ENCODE measurements at regions not wholly inside any gene's neighbourhood (a gene's known extent, or its start where the extent isn't known, plus 50 kb on each side); places are given as distances from the start of the nearest gene placed in this dataset.

- TF ChIP-seq, protein P1, sequence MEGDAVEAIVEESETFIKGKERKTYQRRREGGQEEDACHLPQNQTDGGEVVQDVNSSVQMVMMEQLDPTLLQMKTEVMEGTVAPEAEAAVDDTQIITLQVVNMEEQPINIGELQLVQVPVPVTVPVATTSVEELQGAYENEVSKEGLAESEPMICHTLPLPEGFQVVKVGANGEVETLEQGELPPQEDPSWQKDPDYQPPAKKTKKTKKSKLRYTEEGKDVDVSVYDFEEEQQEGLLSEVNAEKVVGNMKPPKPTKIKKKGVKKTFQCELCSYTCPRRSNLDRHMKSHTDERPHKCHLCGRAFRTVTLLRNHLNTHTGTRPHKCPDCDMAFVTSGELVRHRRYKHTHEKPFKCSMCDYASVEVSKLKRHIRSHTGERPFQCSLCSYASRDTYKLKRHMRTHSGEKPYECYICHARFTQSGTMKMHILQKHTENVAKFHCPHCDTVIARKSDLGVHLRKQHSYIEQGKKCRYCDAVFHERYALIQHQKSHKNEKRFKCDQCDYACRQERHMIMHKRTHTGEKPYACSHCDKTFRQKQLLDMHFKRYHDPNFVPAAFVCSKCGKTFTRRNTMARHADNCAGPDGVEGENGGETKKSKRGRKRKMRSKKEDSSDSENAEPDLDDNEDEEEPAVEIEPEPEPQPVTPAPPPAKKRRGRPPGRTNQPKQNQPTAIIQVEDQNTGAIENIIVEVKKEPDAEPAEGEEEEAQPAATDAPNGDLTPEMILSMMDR (conservative IDR thresholded peaks at IDR 0.05; ENCODE audit: low read depth, low read length) = no peak
- no peak for DNase-seq (ENCODE audit: low read depth)
- no peak overlapping the region for H3K4me3 ChIP-seq (ENCODE audit: low read depth, low read length)
Measured at GRCh38 chr5:88384886-88385285, 116.2 kb upstream of the TMEM161B start.

- TF ChIP-seq, protein P1 (conservative IDR thresholded peaks at IDR 0.05; ENCODE audit: low read depth, low read length) = no peak
- no peak for DNase-seq (ENCODE audit: low read depth)
Measured at GRCh38 chr5:88380332-88380731, 111.7 kb upstream of the TMEM161B start.

DNA sequence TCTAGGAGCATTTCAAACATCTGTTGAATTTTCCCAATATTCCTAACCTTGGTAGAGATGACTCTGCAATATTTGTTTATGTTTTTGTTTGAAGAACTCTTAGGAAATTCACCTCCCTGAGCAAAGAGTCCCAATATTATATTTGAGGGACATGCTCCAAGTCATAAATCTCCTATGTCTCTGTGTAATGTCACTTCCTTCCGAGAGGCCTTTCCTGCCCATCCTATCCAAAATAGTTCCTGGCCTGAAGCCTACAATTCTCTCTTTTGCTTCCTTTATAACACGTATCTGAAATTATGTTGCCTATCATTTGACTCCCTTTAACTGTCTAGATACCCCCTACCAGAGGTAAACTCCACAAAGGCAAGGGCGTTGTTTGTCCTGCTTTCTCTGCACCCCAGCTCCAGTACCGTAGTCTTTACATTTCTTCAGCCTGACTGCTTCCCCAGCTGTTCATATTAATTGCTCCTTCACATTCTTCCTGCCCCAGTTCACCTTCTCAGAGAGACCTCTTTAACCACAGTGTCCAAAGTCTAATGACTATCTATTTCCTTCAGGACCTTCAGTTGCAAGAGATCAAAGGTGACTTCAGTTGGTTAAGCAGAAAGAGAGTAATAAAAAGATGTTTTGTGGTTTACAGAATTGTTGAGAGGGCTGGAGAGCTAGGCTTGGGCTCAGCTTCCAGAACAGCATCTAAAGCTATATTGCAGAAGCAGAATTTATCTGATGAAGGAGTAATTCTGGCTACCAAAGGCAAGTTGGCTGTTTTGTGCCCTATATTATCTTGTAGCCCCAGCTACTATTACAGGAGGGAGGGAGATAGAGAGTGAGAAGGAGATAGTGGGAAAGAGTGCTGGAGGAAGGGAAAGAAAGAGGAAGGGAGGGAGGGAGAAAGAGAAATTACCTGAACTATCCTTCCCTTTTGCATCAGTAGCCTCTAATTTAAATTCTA lies 109.3 kb upstream of the TMEM161B start:
- H3K4me3 ChIP-seq (ENCODE audit: low read depth, low read length) = no peak overlapping the region
- TF ChIP-seq, protein P1 (conservative IDR thresholded peaks at IDR 0.05; ENCODE audit: low read depth, low read length) = no peak
- DNase-seq (ENCODE audit: low read depth) = no peak

More at GRCh38 chr5:88380332-88380731, 111.7 kb upstream of the TMEM161B start:
- H3K4me3 ChIP-seq (ENCODE audit: low read depth, low read length) = no peak overlapping the region

DNA sequence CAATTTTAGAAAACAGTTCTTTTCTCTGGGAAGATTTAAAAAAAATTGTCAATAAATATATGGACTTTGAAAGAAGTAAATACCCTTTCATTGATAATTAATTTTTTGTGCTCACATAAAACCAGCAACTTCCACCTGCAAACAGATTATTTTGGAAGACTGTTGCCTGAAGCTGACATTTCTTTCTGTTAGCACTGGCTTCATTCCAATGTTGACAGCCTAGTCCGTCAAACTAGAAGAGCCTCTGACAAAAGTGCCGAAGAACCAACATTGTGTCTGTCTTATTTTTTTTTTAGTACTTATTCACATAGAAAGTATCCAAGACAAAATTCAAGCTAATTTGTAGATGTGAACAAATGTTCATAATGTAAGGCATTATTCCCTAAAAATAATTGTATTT lies 108.6 kb upstream of the TMEM161B start:
- TF ChIP-seq, protein P1 (conservative IDR thresholded peaks at IDR 0.05; ENCODE audit: low read depth, low read length) = no peak
- no peak for DNase-seq (ENCODE audit: low read depth)
- H3K4me3 ChIP-seq (ENCODE audit: low read depth, low read length) = no peak overlapping the region

- DNase-seq (ENCODE audit: low read depth) = no peak
- TF ChIP-seq, protein P1 (conservative IDR thresholded peaks at IDR 0.05; ENCODE audit: low read depth, low read length) = no peak
- H3K4me3 ChIP-seq (ENCODE audit: low read depth, low read length) = no peak overlapping the region
Measured at GRCh38 chr5:88376728-88377127, 108.1 kb upstream of the TMEM161B start.

DNA sequence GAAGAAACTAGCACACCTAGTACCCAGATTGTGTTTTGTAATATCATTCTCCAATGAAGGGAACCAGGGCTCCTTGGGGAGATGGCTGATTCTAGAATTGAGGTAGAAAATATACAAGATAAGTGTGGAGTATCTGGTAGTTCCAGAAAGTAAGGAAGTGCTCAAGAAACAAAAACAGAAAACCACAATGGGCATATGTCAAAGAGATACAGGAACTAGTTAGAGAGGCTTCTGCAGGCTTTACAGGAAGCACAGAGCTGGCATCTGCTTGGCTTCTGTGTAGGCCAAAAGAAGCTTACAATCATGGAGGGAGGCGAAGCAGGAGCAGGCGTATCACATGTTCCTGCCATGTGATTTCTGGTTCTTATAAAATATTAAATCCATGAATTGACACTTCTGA lies 105.7 kb upstream of the TMEM161B start:
- no peak for DNase-seq (ENCODE audit: low read depth)
- TF ChIP-seq, protein P1 (conservative IDR thresholded peaks at IDR 0.05; ENCODE audit: low read depth, low read length) = no peak
- no peak overlapping the region for H3K4me3 ChIP-seq (ENCODE audit: low read depth, low read length)

DNA sequence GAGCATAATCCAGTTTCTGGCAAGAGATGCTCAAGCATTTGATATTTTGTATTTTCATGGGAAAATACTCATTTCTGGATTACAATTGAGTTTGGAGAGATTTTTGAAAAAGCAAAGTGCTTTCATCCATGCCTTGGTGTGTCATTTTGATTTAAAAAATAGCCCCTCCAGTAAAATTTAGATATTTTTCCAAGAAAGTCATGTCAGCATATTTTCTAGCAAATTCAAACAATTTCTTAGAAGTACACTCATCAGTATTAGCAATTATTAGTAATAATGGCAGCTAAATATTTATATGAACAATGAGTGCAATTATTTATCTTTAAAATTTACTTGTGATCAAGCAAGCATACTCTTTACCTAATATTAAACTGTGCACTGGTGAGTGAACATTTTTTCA lies 102.2 kb upstream of the TMEM161B start:
- H3K4me3 ChIP-seq (ENCODE audit: low read depth, low read length) = no peak overlapping the region
- TF ChIP-seq, protein P1 (conservative IDR thresholded peaks at IDR 0.05; ENCODE audit: low read depth, low read length) = no peak
- DNase-seq (ENCODE audit: low read depth) = no peak
